Endothelial cell of umbilical vein (primary cell): ENCODE measurements at regions not wholly inside any gene's neighbourhood (a gene's known extent, or its start where the extent isn't known, plus 50 kb on each side); places are given as distances from the start of the nearest gene placed in this dataset.

Experiments used
- BruUV-seq: library from RNA; stranded (reverse); fragments of 400-500 nt; replicated peaks from 2 replicates; lab custom pipeline; 2021; lab: Mats Ljungman, UMichigan
- CTCF ChIA-PET: fragments of 300-600, 350-600 bp; sonication (Branson Sonifier 250); formaldehyde crosslinking; loops from one replicate; lab custom pipeline; 2021; ENCODE audit warnings: antibody characterized with exemption, inconsistent platforms; lab: Charles Lee
- POLR2A ChIA-PET: fragments of 300-600, 350-600 bp; sonication (Branson Sonifier 250); formaldehyde crosslinking; loops from one replicate; lab custom pipeline; 2021; ENCODE audit warnings: antibody characterized with exemption, inconsistent platforms; lab: Charles Lee
- DNase-seq: peaks from one replicate; pipeline ENCODE4 v3.0.0-alpha.2; 2011; ENCODE audit warnings: low read depth, low spot score
- FAIRE-seq: peaks from 2 replicates; lab custom pipeline; 2011; peaks lifted over from hg19 to GRCh38; lab: Jason Lieb, UNC
- H2AFZ ChIP-seq: 2 replicates; pipeline ENCODE4 v1.6.0; 2012; ENCODE audit warnings: low read depth, low read length, control low read depth, inconsistent platforms
- H3K27ac ChIP-seq: 2 replicates; pipeline ENCODE4 v1.5.1; 2011; ENCODE audit warnings: low read depth, mild to moderate bottlenecking, control low read depth, low read length, moderate library complexity; ENCODE audit not compliant: insufficient read depth
- H3K27me3 ChIP-seq, 2 experiments: 2 replicates each; pipeline versions ENCODE4 v1.6.0 to v1.6.1; 2011; ENCODE audit warnings: low read length in 2 of 2, mixed read lengths in 1 of 2; ENCODE audit not compliant: control insufficient read depth in 2 of 2, insufficient read depth in 2 of 2
- H3K36me3 ChIP-seq, 2 experiments: 2 replicates in 1 of 2; 3 replicates in 1 of 2; pipeline ENCODE4 v1.5.1; 2011; ENCODE audit warnings: low read length in 2 of 2, mild to moderate bottlenecking in 1 of 2, moderate library complexity in 1 of 2; ENCODE audit not compliant: control insufficient read depth in 2 of 2, insufficient read depth in 2 of 2; ENCODE audit errors: extremely low read depth in 1 of 2
- H3K4me1 ChIP-seq: 3 replicates; pipeline ENCODE4 v1.5.1; 2011; ENCODE audit warnings: mild to moderate bottlenecking, low read length; ENCODE audit not compliant: control insufficient read depth, insufficient read depth; ENCODE audit errors: extremely low read depth
- H3K4me2 ChIP-seq: 2 replicates; pipeline ENCODE4 v1.6.1; 2011; ENCODE audit warnings: low read length, control low read depth, mixed read lengths; ENCODE audit not compliant: insufficient read depth
- H3K4me3 ChIP-seq, 3 experiments: fragments of 200-600 bp in 1 of 3; sonication (generic), shearing (Covaris generic) in 1 of 3; replicated peaks in 1 of 3; 2 replicates each; pipeline ENCODE4 v1.5.1; 2011 to 2016; ENCODE audit warnings: control low read depth in 3 of 3, low read length in 3 of 3, mild to moderate bottlenecking in 2 of 3, inconsistent platforms in 1 of 3, low read depth in 1 of 3, moderate library complexity in 1 of 3; ENCODE audit not compliant: insufficient read depth in 1 of 3
- H3K79me2 ChIP-seq: 2 replicates; pipeline ENCODE4 v1.6.0; 2012; ENCODE audit warnings: low read length, inconsistent platforms; ENCODE audit not compliant: control insufficient read depth, insufficient read depth
- H3K9ac ChIP-seq: replicated peaks from 2 replicates; pipeline ENCODE3; 2011; ENCODE audit warnings: low read length, control low read depth; ENCODE audit not compliant: insufficient read depth; ENCODE audit errors: extremely low read depth
- H3K9me1 ChIP-seq: replicated peaks from 3 replicates; pipeline ENCODE4 v1.6.0; 2011; ENCODE audit warnings: mild to moderate bottlenecking, low read length; ENCODE audit not compliant: control insufficient read depth, insufficient read depth; ENCODE audit errors: extremely low read depth
- H3K9me3 ChIP-seq: replicated peaks from 2 replicates; pipeline ENCODE4 v1.5.1; 2012; ENCODE audit warnings: low read length, inconsistent platforms; ENCODE audit not compliant: control insufficient read depth, insufficient read depth
- H4K20me1 ChIP-seq: replicated peaks from 2 replicates; pipeline ENCODE3; 2011; ENCODE audit warnings: mild to moderate bottlenecking, low read length; ENCODE audit not compliant: control insufficient read depth, insufficient read depth; ENCODE audit errors: extremely low read depth
- CTCF ChIP-seq, 2 donors: IDR thresholded peaks; 1 replicate in 1 of 2; 2 replicates in 1 of 2; pipeline ENCODE4 v1.5.1; 2011; ENCODE audit warnings: low read length in 2 of 2, mild to moderate bottlenecking in 2 of 2, moderate library complexity in 2 of 2, control low read depth in 1 of 2, inconsistent platforms in 1 of 2, low read depth in 1 of 2; ENCODE audit not compliant: insufficient read depth in 1 of 2; ENCODE audit errors: extremely low read depth in 1 of 2
- EZH2 ChIP-seq: IDR thresholded peaks from 2 replicates; pipeline ENCODE4 v1.6.1; 2012; ENCODE audit warnings: borderline replicate concordance, low read depth, mild to moderate bottlenecking, moderate library complexity, low read length, inconsistent platforms; ENCODE audit not compliant: severe bottlenecking
- FOS ChIP-seq: IDR thresholded peaks from 2 replicates; pipeline ENCODE4 v1.6.1; 2011; ENCODE audit warnings: mild to moderate bottlenecking, low read length, moderate library complexity, borderline replicate concordance; ENCODE audit not compliant: insufficient read depth
- GATA2 ChIP-seq: IDR thresholded peaks from 2 replicates; pipeline ENCODE4 v1.7.0; 2011; ENCODE audit warnings: low read depth, mild to moderate bottlenecking, moderate library complexity, mixed read lengths, low read length; ENCODE audit not compliant: insufficient read length, insufficient read depth
- JUN ChIP-seq: IDR thresholded peaks from 2 replicates; pipeline ENCODE4 v1.6.1; 2011; ENCODE audit warnings: borderline replicate concordance, low read depth; ENCODE audit not compliant: insufficient read length, insufficient read depth
- MAX ChIP-seq: IDR thresholded peaks from 2 replicates; pipeline ENCODE4 v1.6.1; 2011; ENCODE audit not compliant: insufficient read depth, insufficient read length
- MYC ChIP-seq: IDR thresholded peaks from one replicate; pipeline ENCODE4 v1.6.1; 2011; ENCODE audit warnings: mild to moderate bottlenecking, low read depth, low read length
- POLR2A ChIP-seq: IDR thresholded peaks from 2 replicates; pipeline ENCODE4 v1.6.1; 2012; ENCODE audit warnings: low read depth, mild to moderate bottlenecking, control low read depth, low read length
- POLR2AphosphoS5 ChIP-seq: IDR thresholded peaks from 2 replicates; pipeline ENCODE4 v1.6.1; 2012; ENCODE audit warnings: low read depth, mild to moderate bottlenecking, control low read depth, low read length, moderate library complexity; ENCODE audit not compliant: insufficient read depth
- dilution Hi-C: fragments of 300-500 bp; cut with MboI; formaldehyde crosslinking; loops from one replicate; pipeline ENCODE4 v1.15.0; 2019; ENCODE audit warnings: low sequenced_read_pairs; ENCODE audit not compliant: extremely low pct_ligation_motif_present
- intact Hi-C: fragments of 100-400 bp; cut with micrococcal nuclease; formaldehyde crosslinking; loops from one replicate; pipeline ENCODE4 v1.10.0; 2022

DNA sequence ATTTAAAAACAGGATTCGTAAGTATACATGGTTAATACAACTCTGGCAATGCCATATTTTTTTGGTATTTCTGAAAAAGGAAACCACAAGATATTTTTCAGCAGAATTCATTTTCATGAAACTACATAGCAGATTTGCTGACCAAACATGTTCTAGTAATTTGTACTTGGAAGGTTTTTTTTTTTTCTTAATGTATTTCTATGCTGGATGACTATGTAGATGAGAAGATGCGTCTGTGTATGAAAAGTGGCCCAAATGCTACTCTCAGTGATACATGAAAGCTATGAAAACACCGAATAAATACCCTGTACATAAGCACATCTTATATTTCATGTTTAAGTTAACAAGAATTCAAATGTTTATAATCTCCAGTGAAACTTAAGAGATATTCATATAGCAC, 400.9 kb upstream of the CYLC2 start:
- no peak overlapping the region for H3K9ac ChIP-seq
- H4K20me1 ChIP-seq, result no peaks in the 10 kb centered on the region
- no peak overlapping the region for H3K27ac ChIP-seq
- intact Hi-C loops, result no loop called here
- no peak for FAIRE-seq
- H3K9me1 ChIP-seq, result no peaks in the 10 kb centered on the region
- CTCF ChIA-PET, result interaction anchor here (0.6 kb wide), 1 partner anchor 466 kb away, joined by 3 read pairs; no protein-coding TSS in a partner anchor
- TF ChIP-seq POLR2A (no peak), MAX (no peak), JUN (no peak), EZH2 (no peak), MYC (no peak), GATA2 (no peak), FOS (no peak), POLR2AphosphoS5 (no peak), CTCF (IDR thresholded peaks at IDR 0.05; ENCODE audit: extremely low read depth in 1 of 2, insufficient read depth in 1 of 2, low read depth in 1 of 2, low read length in 2 of 2) (no peak)
- H3K4me3 ChIP-seq, result no peak overlapping the region
- dilution Hi-C loops, result no loop called here
- no peak overlapping the region for H3K4me2 ChIP-seq
- no TSS peak for BruUV-seq
- no peak for DNase-seq
- no peaks in the 10 kb centered on the region for H3K79me2 ChIP-seq
- no peaks in the 10 kb centered on the region for H3K36me3 ChIP-seq
- no peaks in the 10 kb centered on the region for H3K4me1 ChIP-seq
- POLR2A ChIA-PET, result no interaction called here
- no peaks in the 10 kb centered on the region for H3K27me3 ChIP-seq
- no peaks in the 10 kb centered on the region for H3K9me3 ChIP-seq
- no peak overlapping the region for H2AFZ ChIP-seq
